ENCODE measurements at regions not wholly inside any gene's neighbourhood (a gene's known extent, or its start where the extent isn't known, plus 50 kb on each side); places are given as distances from the start of the nearest gene placed in this dataset.

- no peaks in the 10 kb centered on the region for H3K79me2 ChIP-seq (ENCODE audit: control insufficient read depth in 1 of 2, insufficient read depth in 2 of 2, low read length in 2 of 2)
- H2BK20ac ChIP-seq (ENCODE audit: low read length) = no peak overlapping the region
- H2AFZ ChIP-seq (ENCODE audit: low read length) = no peak overlapping the region
- WGBS, 2 experiments (ENCODE audit: extremely low coverage in 1 of 2, insufficient coverage in 1 of 2, insufficient read length in 1 of 2, insufficient replicate concordance in 2 of 2, low coverage in 1 of 2, low lambda C conversion rate in 2 of 2, missing lambda C conversion rate in 1 of 2) = 96% methylated on average over 1 of the region's 1 CpG; no CpG with 5 or more reads in 1 of the 2 experiments
- H4K20me1 ChIP-seq (replicated peaks in 1 of 2; ENCODE audit: control insufficient read depth in 1 of 2, insufficient read depth in 2 of 2, low read length in 2 of 2) = no peaks in the 10 kb centered on the region
- H2BK120ac ChIP-seq (replicated peaks; ENCODE audit: low read depth, low read length) = no peak overlapping the region
- no peak overlapping the region for H3K27ac ChIP-seq (ENCODE audit: low read depth, low read length)
- no peaks in the 10 kb centered on the region for H3K23me2 ChIP-seq (ENCODE audit: low read depth, low read length)
- FAIRE-seq (no peak), DNase-seq (ENCODE audit: low read depth in 1 of 2, low spot score in 2 of 2) (no peak)
- no peaks in the 10 kb centered on the region for H3K79me1 ChIP-seq (ENCODE audit: low read depth, low read length)
- H3K27me3 ChIP-seq (replicated peaks in 1 of 4; ENCODE audit: control insufficient read depth in 3 of 4, extremely low read depth in 1 of 4, insufficient read depth in 3 of 4, low read length in 3 of 4) = no peaks in the 10 kb centered on the region
- no peak overlapping the region for H2BK12ac ChIP-seq (ENCODE audit: low read depth, low read length)
- no peak overlapping the region for H3K23ac ChIP-seq (ENCODE audit: insufficient read length)
- no peak overlapping the region for H4K8ac ChIP-seq (ENCODE audit: extremely low read depth, insufficient read depth, low read length)
- no peak overlapping the region for H3K4ac ChIP-seq (replicated peaks; ENCODE audit: insufficient read length, low read depth, low read length)
- H3K9me3 ChIP-seq (ENCODE audit: insufficient read depth in 2 of 2, low read depth in 1 of 2, low read length in 1 of 2) = peaks cover 0 to 5% of the 10 kb centered on the region in 2 experiments; a peak in 1 of 4 replicates
- CTCF ChIA-PET (ENCODE audit: partially characterized antibody) = no interaction called here
- H3K4me3 ChIP-seq (ENCODE audit: extremely low read depth in 1 of 4, insufficient read depth in 2 of 4, low read depth in 3 of 4, low read length in 4 of 4) = no peak overlapping the region
- H2AK5ac ChIP-seq (ENCODE audit: low read depth, low read length) = no peak overlapping the region
- POLR2A ChIA-PET (ENCODE audit: partially characterized antibody) = no interaction called here
- H4K5ac ChIP-seq (ENCODE audit: insufficient read length, low read depth, low read length) = no peak overlapping the region
- no peak overlapping the region for H2BK5ac ChIP-seq (ENCODE audit: low read depth, low read length)
- no peak overlapping the region for H3K56ac ChIP-seq (replicated peaks; ENCODE audit: insufficient read length, low read depth, low read length)
- H3K14ac ChIP-seq (ENCODE audit: insufficient read length) = no peak overlapping the region
- no peak overlapping the region for H3K9ac ChIP-seq (replicated peaks in 1 of 4; ENCODE audit: extremely low read depth in 1 of 4, low read depth in 3 of 4, low read length in 3 of 4)
- no peak overlapping the region for H3K4me2 ChIP-seq (ENCODE audit: insufficient read depth in 1 of 2, low read depth in 2 of 2, low read length in 2 of 2)
- no peak overlapping the region for H4K91ac ChIP-seq (replicated peaks; ENCODE audit: insufficient read length, low read length)
- H2BK15ac ChIP-seq (ENCODE audit: low read length) = no peak overlapping the region
- H3K36me3 ChIP-seq (ENCODE audit: control insufficient read depth in 2 of 4, insufficient read depth in 4 of 4, low read length in 3 of 4) = no peaks in the 10 kb centered on the region
- H3K4me1 ChIP-seq (replicated peaks in 1 of 4; ENCODE audit: control insufficient read depth in 3 of 4, insufficient read depth in 4 of 4, low read length in 3 of 4) = no peaks in the 10 kb centered on the region
- H3K18ac ChIP-seq (ENCODE audit: extremely low read depth, low read length) = no peak overlapping the region
- TF ChIP-seq NRF1 (IDR thresholded peaks at IDR 0.05; ENCODE audit: low read depth, low read length) (no peak), HDAC2 (IDR thresholded peaks at IDR 0.05; ENCODE audit: borderline replicate concordance in 1 of 2, low read depth in 2 of 2, low read length in 2 of 2) (no peak), SIRT6 (IDR thresholded peaks at IDR 0.05; ENCODE audit: low read length) (no peak), NANOG (IDR thresholded peaks at IDR 0.05; ENCODE audit: insufficient read depth, low read depth, low read length, poor library complexity, severe bottlenecking) (no peak), KDM5A (IDR thresholded peaks at IDR 0.05; ENCODE audit: low read length) (no peak), KDM4A (IDR thresholded peaks at IDR 0.05; ENCODE audit: low read depth, low read length, severe bottlenecking) (no peak), GTF2F1 (IDR thresholded peaks at IDR 0.05; ENCODE audit: borderline replicate concordance, low read depth, low read length) (no peak), ATF2 (IDR thresholded peaks at IDR 0.05; ENCODE audit: low read length) (no peak), SP2 (IDR thresholded peaks at IDR 0.05; ENCODE audit: low read length) (no peak), RBBP5 (IDR thresholded peaks at IDR 0.05; ENCODE audit: borderline replicate concordance, low read depth, low read length) (no peak), POU5F1 (IDR thresholded peaks at IDR 0.05; ENCODE audit: low read depth, low read length) (no peak), ASH2L (IDR thresholded peaks at IDR 0.05; ENCODE audit: low read length) (no peak), SP4 (IDR thresholded peaks at IDR 0.05; ENCODE audit: low read length) (no peak), RFX5 (IDR thresholded peaks at IDR 0.05; ENCODE audit: borderline replicate concordance, low read depth, low read length) (no peak)
These were observed 355.1 kb downstream of the KCNN2 start for GRCh38 chr5:114716955-114717354.

All from H1 (cell line).